Epithelial cell of proximal tubule (primary cell): ENCODE measurements at regions not wholly inside any gene's neighbourhood (a gene's known extent, or its start where the extent isn't known, plus 50 kb on each side); places are given as distances from the start of the nearest gene placed in this dataset.
"Not testable (repeated sequence)": the region's sequence is repeated elsewhere in the genome, so short reads cannot be mapped to it uniquely, and the experiment has no call there.

ENCODE experiments used
- DNase-seq: peaks from one replicate; pipeline ENCODE4 v3.0.0-alpha.2; 2011; ENCODE audit warnings: low read depth
- H3K4me3 ChIP-seq: 2 replicates; pipeline ENCODE4 v1.5.1; 2011; ENCODE audit warnings: low read depth, mild to moderate bottlenecking, low read length
- CTCF ChIP-seq: conservative IDR thresholded peaks from 2 replicates; pipeline ENCODE4 v1.5.1; 2012; ENCODE audit warnings: low read depth, mild to moderate bottlenecking, low read length

- no peak for TF ChIP-seq CTCF
- H3K4me3 ChIP-seq: no peak overlapping the region
- no peak for DNase-seq
Observed at GRCh38 chr13:22936228-22936627, 244.6 kb upstream of the SGCG start.

GRCh38 chr13:22937241-22937640, 243.5 kb upstream of the SGCG start:
- no peak for TF ChIP-seq CTCF
- H3K4me3 ChIP-seq: no peak overlapping the region
- DNase-seq: no peak

- no peak for TF ChIP-seq CTCF
- no peak for DNase-seq
Observed at GRCh38 chr13:22937953-22938352, 242.8 kb upstream of the SGCG start.

GRCh38 chr13:22938576-22938975, 242.2 kb upstream of the SGCG start:
- H3K4me3 ChIP-seq: no peak overlapping the region
- TF ChIP-seq CTCF: no peak
- no peak for DNase-seq

More at GRCh38 chr13:22937953-22938352, 242.8 kb upstream of the SGCG start:
- no peak overlapping the region for H3K4me3 ChIP-seq

- no peak for TF ChIP-seq CTCF
- no peak for DNase-seq
Observed at GRCh38 chr13:22939157-22939556, 241.6 kb upstream of the SGCG start.

GRCh38 chr13:22940090-22940710, 240.6 kb upstream of the SGCG start:
- no peak overlapping the region for H3K4me3 ChIP-seq
- DNase-seq: no peak
- TF ChIP-seq CTCF: no peak

More at GRCh38 chr13:22939157-22939556, 241.6 kb upstream of the SGCG start:
- H3K4me3 ChIP-seq: no peak overlapping the region

GRCh38 chr13:22940736-22941135, 240.0 kb upstream of the SGCG start:
- TF ChIP-seq CTCF: no peak
- DNase-seq: no peak
- H3K4me3 ChIP-seq: no peak overlapping the region

- not testable (repeated sequence) for H3K4me3 ChIP-seq, DNase-seq
Observed at GRCh38 chr13:22941495-22941894, 239.3 kb upstream of the SGCG start.

GRCh38 chr13:22942831-22943230, 237.9 kb upstream of the SGCG start:
- not testable (repeated sequence) for H3K4me3 ChIP-seq, DNase-seq
